ENCODE measurements at regions not wholly inside any gene's neighbourhood (a gene's known extent, or its start where the extent isn't known, plus 50 kb on each side); places are given as distances from the start of the nearest gene placed in this dataset.

DNA sequence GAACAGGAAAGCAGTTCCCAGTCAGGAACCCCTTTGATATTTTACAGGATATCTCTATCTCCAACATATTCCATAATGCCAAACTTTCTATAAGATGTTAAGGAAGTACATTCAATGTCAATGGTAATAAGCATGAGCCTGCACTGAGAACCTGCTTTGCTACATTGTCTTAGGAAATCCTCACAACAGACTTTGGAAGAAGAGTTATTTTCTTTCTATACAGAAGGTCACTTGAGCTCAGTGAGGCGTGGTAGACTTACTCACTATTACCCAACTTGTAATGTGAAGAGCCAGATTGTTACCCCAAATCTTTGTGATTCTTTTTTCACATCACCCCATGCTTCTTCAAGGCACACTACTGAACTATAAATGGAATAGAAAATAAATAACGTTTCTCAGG is 435.9 kb downstream of the DNAH5 start:
- H3K4me1 ChIP-seq (ENCODE audit: control insufficient read depth, extremely low read depth, insufficient read depth, low read length), result no peaks in the 10 kb centered on the region
- no peak for TF ChIP-seq EZH2 (IDR thresholded peaks at IDR 0.05; ENCODE audit: low read length, missing control alignments)
- TF ChIP-seq, protein P1, sequence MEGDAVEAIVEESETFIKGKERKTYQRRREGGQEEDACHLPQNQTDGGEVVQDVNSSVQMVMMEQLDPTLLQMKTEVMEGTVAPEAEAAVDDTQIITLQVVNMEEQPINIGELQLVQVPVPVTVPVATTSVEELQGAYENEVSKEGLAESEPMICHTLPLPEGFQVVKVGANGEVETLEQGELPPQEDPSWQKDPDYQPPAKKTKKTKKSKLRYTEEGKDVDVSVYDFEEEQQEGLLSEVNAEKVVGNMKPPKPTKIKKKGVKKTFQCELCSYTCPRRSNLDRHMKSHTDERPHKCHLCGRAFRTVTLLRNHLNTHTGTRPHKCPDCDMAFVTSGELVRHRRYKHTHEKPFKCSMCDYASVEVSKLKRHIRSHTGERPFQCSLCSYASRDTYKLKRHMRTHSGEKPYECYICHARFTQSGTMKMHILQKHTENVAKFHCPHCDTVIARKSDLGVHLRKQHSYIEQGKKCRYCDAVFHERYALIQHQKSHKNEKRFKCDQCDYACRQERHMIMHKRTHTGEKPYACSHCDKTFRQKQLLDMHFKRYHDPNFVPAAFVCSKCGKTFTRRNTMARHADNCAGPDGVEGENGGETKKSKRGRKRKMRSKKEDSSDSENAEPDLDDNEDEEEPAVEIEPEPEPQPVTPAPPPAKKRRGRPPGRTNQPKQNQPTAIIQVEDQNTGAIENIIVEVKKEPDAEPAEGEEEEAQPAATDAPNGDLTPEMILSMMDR (conservative IDR thresholded peaks at IDR 0.05 in 1 of 2, IDR thresholded peaks at IDR 0.05 in 1 of 2; ENCODE audit: low read depth in 1 of 2, low read length in 2 of 2), result no peak
- no peaks in the 10 kb centered on the region for H3K9me3 ChIP-seq (ENCODE audit: control insufficient read depth, insufficient read depth, low read depth, low read length)
- no peaks in the 10 kb centered on the region for H3K36me3 ChIP-seq (ENCODE audit: control insufficient read depth, insufficient read depth, low read length)
- H3K4me3 ChIP-seq (replicated peaks in 1 of 4; ENCODE audit: control extremely low read depth in 1 of 4, insufficient read depth in 1 of 4, low read depth in 3 of 4, low read length in 4 of 4), result no peak overlapping the region
- H4K20me1 ChIP-seq (ENCODE audit: control insufficient read depth, extremely low read depth, insufficient read depth, low read length), result no peaks in the 10 kb centered on the region
- no peak overlapping the region for H3K27ac ChIP-seq (ENCODE audit: insufficient read depth, low read length)
- no peak for DNase-seq (ENCODE audit: low read depth in 2 of 2)
- H3K4me2 ChIP-seq (ENCODE audit: extremely low read depth, insufficient read depth, low read length), result no peak overlapping the region
- H3K79me2 ChIP-seq (ENCODE audit: control insufficient read depth, insufficient read depth, low read length), result no peaks in the 10 kb centered on the region
- H3K9ac ChIP-seq (ENCODE audit: insufficient read depth, low read length), result no peak overlapping the region
- H3K27me3 ChIP-seq (ENCODE audit: control insufficient read depth, insufficient read depth, low read length), result no peaks in the 10 kb centered on the region
- H2AFZ ChIP-seq (ENCODE audit: low read length), result no peak overlapping the region

DNA sequence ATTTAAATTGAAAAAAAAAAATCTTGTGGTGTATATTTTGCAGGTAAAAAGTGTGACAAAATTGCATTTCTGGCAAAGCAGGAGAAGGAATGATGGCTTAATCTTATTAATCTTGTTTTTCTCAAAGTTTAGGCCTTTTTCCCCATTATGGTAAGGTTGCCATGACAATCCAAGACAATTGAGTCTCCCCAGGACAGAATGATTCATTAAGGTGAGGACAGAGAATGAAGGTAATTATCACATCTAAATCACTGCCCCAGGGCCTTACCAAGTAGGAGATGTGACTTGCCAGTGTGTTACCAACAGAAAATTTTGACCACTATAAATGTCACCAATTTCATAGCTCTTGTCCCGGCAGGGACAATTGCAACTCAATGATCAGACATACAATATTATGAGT is 439.2 kb downstream of the DNAH5 start:
- Histone ChIP-seq H2AFZ (ENCODE audit: low read length) (no peak overlapping the region), H3K79me2 (ENCODE audit: control insufficient read depth, insufficient read depth, low read length) (no peaks in the 10 kb centered on the region), H3K27ac (ENCODE audit: insufficient read depth, low read length) (no peak overlapping the region), H3K9me3 (ENCODE audit: control insufficient read depth, insufficient read depth, low read depth, low read length) (no peaks in the 10 kb centered on the region), H3K27me3 (ENCODE audit: control insufficient read depth, insufficient read depth, low read length) (no peaks in the 10 kb centered on the region), H3K4me2 (ENCODE audit: extremely low read depth, insufficient read depth, low read length) (no peak overlapping the region), H3K4me1 (ENCODE audit: control insufficient read depth, extremely low read depth, insufficient read depth, low read length) (no peaks in the 10 kb centered on the region), H3K9ac (ENCODE audit: insufficient read depth, low read length) (no peak overlapping the region), H3K36me3 (ENCODE audit: control insufficient read depth, insufficient read depth, low read length) (no peaks in the 10 kb centered on the region), H4K20me1 (ENCODE audit: control insufficient read depth, extremely low read depth, insufficient read depth, low read length) (no peaks in the 10 kb centered on the region), H3K4me3 (replicated peaks in 1 of 4; ENCODE audit: control extremely low read depth in 1 of 4, insufficient read depth in 1 of 4, low read depth in 3 of 4, low read length in 4 of 4) (no peak overlapping the region)
- no peak for DNase-seq (ENCODE audit: low read depth in 2 of 2)
- TF ChIP-seq, protein P1 (conservative IDR thresholded peaks at IDR 0.05 in 1 of 2, IDR thresholded peaks at IDR 0.05 in 1 of 2; ENCODE audit: low read depth in 1 of 2, low read length in 2 of 2), result no peak
- TF ChIP-seq EZH2 (IDR thresholded peaks at IDR 0.05; ENCODE audit: low read length, missing control alignments), result no peak

DNA sequence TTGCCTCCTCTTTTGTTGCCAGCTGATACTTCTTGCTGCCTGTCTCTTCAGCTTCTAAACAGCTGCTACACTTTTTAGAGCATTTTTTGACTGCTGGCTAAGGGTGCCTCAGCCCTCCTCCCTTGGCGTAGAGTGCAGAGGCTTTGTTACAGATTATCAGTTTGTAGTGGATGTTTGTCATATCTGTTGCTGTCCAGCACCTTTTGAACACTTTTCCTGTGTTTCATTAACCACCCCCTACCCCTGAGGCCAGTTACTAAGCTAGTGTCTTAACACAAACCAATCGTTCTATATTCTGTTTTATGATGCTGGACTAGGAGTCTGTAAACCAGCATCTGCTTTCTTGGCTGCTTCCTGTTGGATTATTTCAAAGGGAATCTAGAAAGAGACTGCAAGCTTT is 441.5 kb downstream of the DNAH5 start:
- no peaks in the 10 kb centered on the region for H4K20me1 ChIP-seq (ENCODE audit: control insufficient read depth, extremely low read depth, insufficient read depth, low read length)
- TF ChIP-seq, protein P1 (conservative IDR thresholded peaks at IDR 0.05 in 1 of 2, IDR thresholded peaks at IDR 0.05 in 1 of 2; ENCODE audit: low read depth in 1 of 2, low read length in 2 of 2), result no peak
- no peak for TF ChIP-seq EZH2 (IDR thresholded peaks at IDR 0.05; ENCODE audit: low read length, missing control alignments)
- no peaks in the 10 kb centered on the region for H3K36me3 ChIP-seq (ENCODE audit: control insufficient read depth, insufficient read depth, low read length)
- no peaks in the 10 kb centered on the region for H3K79me2 ChIP-seq (ENCODE audit: control insufficient read depth, insufficient read depth, low read length)
- DNase-seq (ENCODE audit: low read depth in 2 of 2), result no peak
- H3K9ac ChIP-seq (ENCODE audit: insufficient read depth, low read length), result no peak overlapping the region
- H3K27me3 ChIP-seq (ENCODE audit: control insufficient read depth, insufficient read depth, low read length), result no peaks in the 10 kb centered on the region
- H3K27ac ChIP-seq (ENCODE audit: insufficient read depth, low read length), result no peak overlapping the region
- H3K4me2 ChIP-seq (ENCODE audit: extremely low read depth, insufficient read depth, low read length), result no peak overlapping the region
- H2AFZ ChIP-seq (ENCODE audit: low read length), result no peak overlapping the region
- H3K9me3 ChIP-seq (ENCODE audit: control insufficient read depth, insufficient read depth, low read depth, low read length), result no peaks in the 10 kb centered on the region
- no peak overlapping the region for H3K4me3 ChIP-seq (replicated peaks in 1 of 4; ENCODE audit: control extremely low read depth in 1 of 4, insufficient read depth in 1 of 4, low read depth in 3 of 4, low read length in 4 of 4)
- no peaks in the 10 kb centered on the region for H3K4me1 ChIP-seq (ENCODE audit: control insufficient read depth, extremely low read depth, insufficient read depth, low read length)

All from fibroblast of lung (primary cell).